ENCODE measurements at regions not wholly inside any gene's neighbourhood (a gene's known extent, or its start where the extent isn't known, plus 50 kb on each side); places are given as distances from the start of the nearest gene placed in this dataset.

GRCh38 chr2:120404941-120405758 is 59.2 kb downstream of the INHBB start:
- Histone ChIP-seq H3K27me3 (ENCODE audit: insufficient read depth, low read length) (peaks cover 7% of the 10 kb centered on the region), H3K4me2 (ENCODE audit: low read length) (no peak overlapping the region), H3K4me1 (ENCODE audit: insufficient read depth, low read length) (peaks cover 3% of the 10 kb centered on the region), H3K27ac (ENCODE audit: low read depth, low read length) (no peak overlapping the region), H4K20me1 (ENCODE audit: insufficient read depth, low read length) (no peaks in the 10 kb centered on the region), H3K9me3 (ENCODE audit: insufficient read depth, low read depth, low read length) (peaks cover 5% of the 10 kb centered on the region), H3K4me3 (ENCODE audit: insufficient read depth, low read depth, low read length) (no peak overlapping the region), H2AFZ (ENCODE audit: low read depth, low read length) (no peak overlapping the region), H3K79me2 (ENCODE audit: insufficient read depth, low read length) (no peaks in the 10 kb centered on the region), H3K9ac (ENCODE audit: low read length) (no peak overlapping the region), H3K36me3 (ENCODE audit: insufficient read depth, low read length) (no peaks in the 10 kb centered on the region)
- no peak overlapping the region for H3K27ac Mint-ChIP-seq (ENCODE audit: unreplicated experiment)
- peaks cover 5% of the 10 kb centered on the region for H3K4me1 Mint-ChIP-seq (ENCODE audit: low read depth, unreplicated experiment)
- no peak for TF ChIP-seq CTCF (IDR thresholded peaks at IDR 0.05; ENCODE audit: insufficient read depth, low read depth, low read length)
- no peak for TF ChIP-seq EZH2 (IDR thresholded peaks at IDR 0.05; ENCODE audit: insufficient read depth, low read length)
- H3K27me3 Mint-ChIP-seq (ENCODE audit: low read depth, unreplicated experiment) = peaks cover 46% of the 10 kb centered on the region
- DNase-seq (ENCODE audit: low read depth) (no peak), FAIRE-seq (no peak)
- no peak overlapping the region for H3K4me3 Mint-ChIP-seq (ENCODE audit: unreplicated experiment)
- H3K36me3 Mint-ChIP-seq (ENCODE audit: low read depth, unreplicated experiment) = no peaks in the 10 kb centered on the region
- H3K9me3 Mint-ChIP-seq (ENCODE audit: unreplicated experiment) = peaks cover 3% of the 10 kb centered on the region

DNA sequence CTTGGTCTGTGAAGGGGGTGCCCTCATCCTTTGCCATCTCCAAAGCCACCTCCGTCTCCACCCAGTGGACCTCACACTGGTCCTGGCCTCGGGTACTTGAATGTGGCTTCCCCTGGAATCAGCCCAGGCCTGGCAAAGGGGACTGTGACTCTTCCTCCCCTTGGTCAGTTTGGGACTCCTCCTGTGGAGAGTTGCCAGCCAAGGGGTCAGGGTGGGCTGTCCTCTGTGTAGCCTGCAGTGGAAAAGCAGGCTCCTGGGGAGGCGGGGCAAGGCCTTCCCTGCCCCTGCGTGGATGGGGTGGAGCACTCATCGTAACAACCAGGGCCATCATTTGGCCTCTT is 59.8 kb downstream of the INHBB start:
- Histone ChIP-seq H3K79me2 (ENCODE audit: insufficient read depth, low read length) (no peaks in the 10 kb centered on the region), H3K4me3 (ENCODE audit: insufficient read depth, low read depth, low read length) (no peak overlapping the region), H4K20me1 (ENCODE audit: insufficient read depth, low read length) (no peaks in the 10 kb centered on the region), H3K4me2 (ENCODE audit: low read length) (no peak overlapping the region), H3K4me1 (ENCODE audit: insufficient read depth, low read length) (peaks cover 3% of the 10 kb centered on the region), H3K27me3 (ENCODE audit: insufficient read depth, low read length) (peaks cover 2% of the 10 kb centered on the region), H2AFZ (ENCODE audit: low read depth, low read length) (no peak overlapping the region), H3K36me3 (ENCODE audit: insufficient read depth, low read length) (no peaks in the 10 kb centered on the region), H3K9me3 (ENCODE audit: insufficient read depth, low read depth, low read length) (peaks cover 5% of the 10 kb centered on the region), H3K9ac (ENCODE audit: low read length) (no peak overlapping the region), H3K27ac (ENCODE audit: low read depth, low read length) (no peak overlapping the region)
- Mint-ChIP-seq H3K27me3 (ENCODE audit: low read depth, unreplicated experiment) (peaks cover 41% of the 10 kb centered on the region), H3K9me3 (ENCODE audit: unreplicated experiment) (peaks cover 3% of the 10 kb centered on the region), H3K4me3 (ENCODE audit: unreplicated experiment) (no peak overlapping the region), H3K4me1 (ENCODE audit: low read depth, unreplicated experiment) (peaks cover 5% of the 10 kb centered on the region), H3K27ac (ENCODE audit: unreplicated experiment) (no peak overlapping the region), H3K36me3 (ENCODE audit: low read depth, unreplicated experiment) (no peaks in the 10 kb centered on the region)
- DNase-seq (ENCODE audit: low read depth) (no peak), FAIRE-seq (no peak)
- TF ChIP-seq EZH2 (IDR thresholded peaks at IDR 0.05; ENCODE audit: insufficient read depth, low read length) = no peak
- no peak for TF ChIP-seq CTCF (IDR thresholded peaks at IDR 0.05; ENCODE audit: insufficient read depth, low read depth, low read length)

DNA sequence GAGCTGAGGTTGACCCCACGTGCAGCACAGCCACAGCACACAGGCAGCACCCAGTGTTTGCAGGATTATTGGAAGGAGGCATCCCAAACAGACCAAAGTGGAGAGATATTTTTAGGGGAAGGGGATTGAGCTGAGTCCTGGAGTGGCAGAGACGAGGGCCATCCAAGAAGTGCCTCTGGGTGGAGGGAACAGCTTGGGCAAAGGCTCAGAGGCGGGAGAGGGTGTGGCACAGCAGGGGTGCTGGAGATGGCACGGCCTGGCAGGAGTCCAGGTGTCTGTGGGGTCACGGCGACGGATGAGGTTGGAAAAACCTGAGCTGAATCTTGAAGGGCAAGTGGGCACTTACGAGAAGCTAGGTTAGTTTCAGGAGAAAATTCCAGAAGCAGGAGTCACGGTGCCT is 60.6 kb downstream of the INHBB start:
- no peaks in the 10 kb centered on the region for H3K79me2 ChIP-seq (ENCODE audit: insufficient read depth, low read length)
- Mint-ChIP-seq H3K4me3 (ENCODE audit: unreplicated experiment) (no peak overlapping the region), H3K9me3 (ENCODE audit: unreplicated experiment) (peaks cover 9% of the 10 kb centered on the region), H3K27me3 (ENCODE audit: low read depth, unreplicated experiment) (peaks cover 33% of the 10 kb centered on the region), H3K27ac (ENCODE audit: unreplicated experiment) (no peak overlapping the region), H3K36me3 (ENCODE audit: low read depth, unreplicated experiment) (no peaks in the 10 kb centered on the region), H3K4me1 (ENCODE audit: low read depth, unreplicated experiment) (peaks cover 5% of the 10 kb centered on the region)
- H2AFZ ChIP-seq (ENCODE audit: low read depth, low read length) = no peak overlapping the region
- peaks cover 2% of the 10 kb centered on the region for H3K27me3 ChIP-seq (ENCODE audit: insufficient read depth, low read length)
- no peak overlapping the region for H3K4me2 ChIP-seq (ENCODE audit: low read length)
- no peak overlapping the region for H3K9ac ChIP-seq (ENCODE audit: low read length)
- no peaks in the 10 kb centered on the region for H3K36me3 ChIP-seq (ENCODE audit: insufficient read depth, low read length)
- TF ChIP-seq EZH2 (IDR thresholded peaks at IDR 0.05; ENCODE audit: insufficient read depth, low read length) = no peak
- TF ChIP-seq CTCF (IDR thresholded peaks at IDR 0.05; ENCODE audit: insufficient read depth, low read depth, low read length) = no peak
- FAIRE-seq (no peak), DNase-seq (ENCODE audit: low read depth) (no peak)
- H3K27ac ChIP-seq (ENCODE audit: low read depth, low read length) = no peak overlapping the region
- peaks cover 5% of the 10 kb centered on the region for H3K9me3 ChIP-seq (ENCODE audit: insufficient read depth, low read depth, low read length)
- H3K4me3 ChIP-seq (ENCODE audit: insufficient read depth, low read depth, low read length) = no peak overlapping the region
- H4K20me1 ChIP-seq (ENCODE audit: insufficient read depth, low read length) = no peaks in the 10 kb centered on the region
- peaks cover 3% of the 10 kb centered on the region for H3K4me1 ChIP-seq (ENCODE audit: insufficient read depth, low read length)

All from astrocyte (in vitro differentiated cells and primary cell).